Fibroblast of mammary gland (primary cell): ENCODE measurements at regions not wholly inside any gene's neighbourhood (a gene's known extent, or its start where the extent isn't known, plus 50 kb on each side); places are given as distances from the start of the nearest gene placed in this dataset.

Experiments
- DNase-seq: peaks from one replicate; pipeline ENCODE4 v3.0.0-alpha.2; 2010; ENCODE audit warnings: low read depth
- H3K4me3 ChIP-seq: 2 replicates; pipeline ENCODE4 v1.5.1; 2011; ENCODE audit warnings: low read depth, mild to moderate bottlenecking, low read length, moderate library complexity; ENCODE audit not compliant: control insufficient read depth
- TF ChIP-seq, protein P1 (sequence below): conservative IDR thresholded peaks from 2 replicates; pipeline ENCODE4 v1.5.1; 2011; ENCODE audit warnings: low read depth, low read length, inconsistent platforms; ENCODE audit not compliant: control insufficient read depth, insufficient read depth

DNA sequence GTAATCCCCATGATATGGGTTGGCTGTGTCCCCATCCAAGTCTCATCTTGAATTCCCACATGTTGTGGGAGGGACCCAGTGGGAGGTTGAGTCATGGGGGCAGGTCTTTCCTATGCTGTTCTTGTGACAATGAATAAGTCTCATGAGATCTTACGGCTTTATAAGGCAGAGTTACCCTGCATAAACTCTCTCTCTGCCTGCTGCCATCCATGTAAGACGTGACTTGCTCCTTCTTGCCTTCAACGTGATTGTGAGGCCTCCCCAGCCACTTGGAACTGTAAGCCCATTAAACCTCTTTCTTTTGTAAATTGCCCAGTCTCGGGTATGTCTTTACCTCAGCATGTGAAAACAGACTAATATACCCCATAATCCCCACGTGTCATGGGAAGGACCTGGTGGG is 61.9 kb upstream of the LDAH start:
- TF ChIP-seq, protein P1, sequence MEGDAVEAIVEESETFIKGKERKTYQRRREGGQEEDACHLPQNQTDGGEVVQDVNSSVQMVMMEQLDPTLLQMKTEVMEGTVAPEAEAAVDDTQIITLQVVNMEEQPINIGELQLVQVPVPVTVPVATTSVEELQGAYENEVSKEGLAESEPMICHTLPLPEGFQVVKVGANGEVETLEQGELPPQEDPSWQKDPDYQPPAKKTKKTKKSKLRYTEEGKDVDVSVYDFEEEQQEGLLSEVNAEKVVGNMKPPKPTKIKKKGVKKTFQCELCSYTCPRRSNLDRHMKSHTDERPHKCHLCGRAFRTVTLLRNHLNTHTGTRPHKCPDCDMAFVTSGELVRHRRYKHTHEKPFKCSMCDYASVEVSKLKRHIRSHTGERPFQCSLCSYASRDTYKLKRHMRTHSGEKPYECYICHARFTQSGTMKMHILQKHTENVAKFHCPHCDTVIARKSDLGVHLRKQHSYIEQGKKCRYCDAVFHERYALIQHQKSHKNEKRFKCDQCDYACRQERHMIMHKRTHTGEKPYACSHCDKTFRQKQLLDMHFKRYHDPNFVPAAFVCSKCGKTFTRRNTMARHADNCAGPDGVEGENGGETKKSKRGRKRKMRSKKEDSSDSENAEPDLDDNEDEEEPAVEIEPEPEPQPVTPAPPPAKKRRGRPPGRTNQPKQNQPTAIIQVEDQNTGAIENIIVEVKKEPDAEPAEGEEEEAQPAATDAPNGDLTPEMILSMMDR: no peak
- H3K4me3 ChIP-seq: no peak overlapping the region
- no peak for DNase-seq

DNA sequence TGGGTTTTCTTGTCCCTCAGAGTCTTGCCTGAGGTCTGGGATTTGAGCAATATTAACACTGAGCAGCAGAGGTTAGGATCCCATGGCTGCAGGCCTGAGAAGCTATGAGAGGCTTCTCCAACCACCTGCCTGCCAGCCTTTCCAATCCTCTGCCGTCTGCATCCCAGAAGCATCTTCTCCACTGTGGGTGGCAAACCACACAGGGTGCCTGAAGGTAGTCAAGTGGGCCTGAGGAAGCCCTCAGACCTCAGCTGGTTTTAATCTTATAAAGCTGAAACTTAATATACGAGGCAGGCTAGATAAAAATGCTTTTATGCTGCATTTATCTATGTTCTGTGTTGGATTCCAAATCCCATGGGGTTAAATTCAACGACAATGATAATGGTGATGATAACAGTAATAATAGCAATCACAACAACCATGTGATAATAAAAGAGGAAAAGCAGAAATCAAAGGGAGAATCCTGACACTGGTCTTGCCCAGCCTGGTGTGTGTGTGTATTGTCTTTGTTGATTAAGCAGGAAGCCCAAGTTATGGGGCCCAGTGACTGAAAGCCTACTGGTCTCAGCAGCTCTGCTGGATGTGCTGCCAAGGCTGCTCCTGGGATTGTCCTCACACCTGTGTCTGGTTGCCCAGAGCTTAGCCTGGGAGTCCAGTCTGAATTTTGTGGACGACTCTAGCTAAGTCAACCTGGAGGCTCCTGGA is 59.7 kb upstream of the LDAH start:
- H3K4me3 ChIP-seq: no peak overlapping the region
- DNase-seq: no peak
- TF ChIP-seq, protein P1: no peak

DNA sequence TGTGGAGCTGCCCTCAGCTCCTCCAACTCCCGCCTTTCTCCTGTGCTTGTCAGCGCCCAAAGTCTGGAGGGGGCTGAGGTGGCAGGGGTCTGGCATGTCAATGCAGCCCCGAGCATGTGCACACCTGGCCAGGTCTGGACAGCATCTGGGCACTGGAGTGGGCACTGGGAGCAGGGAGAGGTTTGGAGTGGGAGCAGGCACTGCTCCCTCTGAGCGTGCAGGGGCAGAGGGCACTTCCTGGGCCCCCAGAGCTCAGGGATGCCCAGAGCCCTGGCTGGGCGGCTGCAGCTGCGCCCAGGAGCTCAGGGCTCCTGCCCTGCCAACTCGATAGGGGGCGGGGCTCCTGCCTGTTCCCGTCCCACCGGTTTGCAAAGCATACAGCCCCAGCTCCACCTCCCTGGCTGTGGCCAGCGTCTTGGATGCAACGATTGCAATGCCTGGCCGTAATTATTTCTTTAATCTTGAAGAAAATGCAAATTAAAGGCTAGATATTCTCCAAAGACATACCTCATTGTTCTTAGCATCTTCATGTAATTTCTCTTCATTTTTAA is 57.4 kb upstream of the LDAH start:
- no peak for DNase-seq
- no peak overlapping the region for H3K4me3 ChIP-seq
- TF ChIP-seq, protein P1: no peak

GRCh38 chr2:20879221-20879620 is 56.3 kb upstream of the LDAH start:
- no peak for DNase-seq
- TF ChIP-seq, protein P1: no peak
- no peak overlapping the region for H3K4me3 ChIP-seq

- no peak for DNase-seq
- H3K4me3 ChIP-seq: no peak overlapping the region
- TF ChIP-seq, protein P1: no peak
Measured at GRCh38 chr2:20877960-20878359, 55.1 kb upstream of the LDAH start.
